Uterus (tissue), 2 donors: ENCODE measurements at regions not wholly inside any gene's neighbourhood (a gene's known extent, or its start where the extent isn't known, plus 50 kb on each side); places are given as distances from the start of the nearest gene placed in this dataset.

Experiments used
- POLR2A ChIP-seq, 2 donors: fragments of 450-650 bp; IDR thresholded peaks; one replicate each; pipeline ENCODE4 v1.6.1; 2016; ENCODE audit warnings: antibody characterized with exemption in 2 of 2, mild to moderate bottlenecking in 1 of 2, moderate library complexity in 1 of 2
- TF ChIP-seq, protein P1 (sequence below), 4 experiments: fragments of 200-600 bp in 2 of 4; fragments of 450-650 bp in 2 of 4; sonication (generic) in 2 of 4; IDR thresholded peaks; one replicate each; pipeline ENCODE4 v1.5.1; 2016 to 2019; ENCODE audit warnings: antibody characterized with exemption in 4 of 4, mild to moderate bottlenecking in 2 of 4, moderate library complexity in 1 of 4

DNA sequence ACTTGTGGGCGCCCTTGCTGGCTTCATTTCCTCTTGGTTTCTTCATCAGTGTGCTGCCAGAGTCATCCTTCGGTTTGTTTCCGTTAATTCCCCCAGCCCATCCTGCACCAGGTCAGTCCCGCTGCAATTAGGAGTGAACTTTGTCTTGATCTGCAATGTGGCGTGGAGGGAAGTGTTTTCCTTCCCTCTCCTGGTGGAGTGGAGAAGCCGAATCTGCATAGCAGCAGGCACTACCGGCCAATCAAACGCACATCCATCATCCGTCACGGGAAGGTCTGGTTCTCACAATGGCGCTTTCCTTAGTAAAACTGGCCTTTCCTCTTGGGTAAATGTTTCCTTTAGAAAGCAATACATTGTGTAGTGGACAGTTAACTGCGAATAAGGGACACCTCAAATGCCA, 337.5 kb downstream of the CXCL12 start:
- no peak for TF ChIP-seq POLR2A (IDR thresholded peaks at IDR 0.05)
- TF ChIP-seq, protein P1, sequence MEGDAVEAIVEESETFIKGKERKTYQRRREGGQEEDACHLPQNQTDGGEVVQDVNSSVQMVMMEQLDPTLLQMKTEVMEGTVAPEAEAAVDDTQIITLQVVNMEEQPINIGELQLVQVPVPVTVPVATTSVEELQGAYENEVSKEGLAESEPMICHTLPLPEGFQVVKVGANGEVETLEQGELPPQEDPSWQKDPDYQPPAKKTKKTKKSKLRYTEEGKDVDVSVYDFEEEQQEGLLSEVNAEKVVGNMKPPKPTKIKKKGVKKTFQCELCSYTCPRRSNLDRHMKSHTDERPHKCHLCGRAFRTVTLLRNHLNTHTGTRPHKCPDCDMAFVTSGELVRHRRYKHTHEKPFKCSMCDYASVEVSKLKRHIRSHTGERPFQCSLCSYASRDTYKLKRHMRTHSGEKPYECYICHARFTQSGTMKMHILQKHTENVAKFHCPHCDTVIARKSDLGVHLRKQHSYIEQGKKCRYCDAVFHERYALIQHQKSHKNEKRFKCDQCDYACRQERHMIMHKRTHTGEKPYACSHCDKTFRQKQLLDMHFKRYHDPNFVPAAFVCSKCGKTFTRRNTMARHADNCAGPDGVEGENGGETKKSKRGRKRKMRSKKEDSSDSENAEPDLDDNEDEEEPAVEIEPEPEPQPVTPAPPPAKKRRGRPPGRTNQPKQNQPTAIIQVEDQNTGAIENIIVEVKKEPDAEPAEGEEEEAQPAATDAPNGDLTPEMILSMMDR (IDR thresholded peaks at IDR 0.05), result no peak
